Hepatocyte (in vitro differentiated cells): ENCODE measurements at regions not wholly inside any gene's neighbourhood (a gene's known extent, or its start where the extent isn't known, plus 50 kb on each side); places are given as distances from the start of the nearest gene placed in this dataset.

Experiments
- DNase-seq: peaks from one replicate; pipeline ENCODE4 v3.0.0-alpha.2; 2016; ENCODE audit warnings: low spot score
- H2AFZ ChIP-seq: fragments of 200-600 bp; sonication (generic); 2 replicates; pipeline ENCODE4 v1.6.0; 2016; ENCODE audit warnings: antibody characterized with exemption, mild to moderate bottlenecking
- H3K27ac ChIP-seq: fragments of 200-600 bp; sonication (generic); 2 replicates; pipeline ENCODE4 v1.5.1; 2016; ENCODE audit warnings: mild to moderate bottlenecking
- H3K27me3 ChIP-seq: fragments of 200-600 bp; sonication (generic); 2 replicates; pipeline ENCODE4 v1.6.1; 2016
- H3K36me3 ChIP-seq: fragments of 200-600 bp; sonication (generic); replicated peaks from 2 replicates; pipeline ENCODE4 v1.5.1; 2016; ENCODE audit warnings: low read depth; ENCODE audit not compliant: insufficient read depth
- H3K4me1 ChIP-seq: fragments of 200-600 bp; sonication (generic); 2 replicates; pipeline ENCODE4 v1.5.1; 2016; ENCODE audit warnings: mild to moderate bottlenecking, moderate library complexity; ENCODE audit not compliant: insufficient read depth
- H3K4me2 ChIP-seq: fragments of 200-600 bp; sonication (generic); 2 replicates; pipeline ENCODE4 v1.6.0; 2016
- H3K4me3 ChIP-seq: fragments of 200-600 bp; sonication (generic); 2 replicates; pipeline ENCODE4 v1.5.1; 2016; ENCODE audit warnings: mild to moderate bottlenecking
- H3K79me2 ChIP-seq: fragments of 200-600 bp; sonication (generic); 2 replicates; pipeline ENCODE4 v1.6.0; 2017; ENCODE audit warnings: mild to moderate bottlenecking
- H3K9me2 ChIP-seq: fragments of 200-600 bp; sonication (generic); replicated peaks from 2 replicates; pipeline ENCODE4 v1.6.0; 2017; ENCODE audit warnings: mild to moderate bottlenecking; ENCODE audit not compliant: insufficient read depth
- H3K9me3 ChIP-seq: fragments of 200-600 bp; sonication (generic); 2 replicates; pipeline ENCODE4 v1.5.1; 2016; ENCODE audit warnings: low read depth, mild to moderate bottlenecking
- H4K20me1 ChIP-seq: fragments of 200-600 bp; sonication (generic); 2 replicates; pipeline ENCODE4 v1.6.0; 2016; ENCODE audit warnings: mild to moderate bottlenecking; ENCODE audit not compliant: insufficient read depth, poor library complexity, severe bottlenecking
- CTCF ChIP-seq: fragments of 200-600 bp; sonication (generic); IDR thresholded peaks from 2 replicates; pipeline ENCODE4 v1.5.1; 2016; ENCODE audit warnings: antibody characterized with exemption, mild to moderate bottlenecking; ENCODE audit not compliant: poor library complexity
- EZH2 ChIP-seq: fragments of 200-600 bp; sonication (generic); IDR thresholded peaks from 2 replicates; pipeline ENCODE4 v1.6.1; 2016; ENCODE audit warnings: antibody characterized with exemption, mild to moderate bottlenecking, borderline replicate concordance
- EZH2phosphoT487 ChIP-seq: fragments of 200-600 bp; sonication (generic); IDR thresholded peaks from one replicate; pipeline ENCODE4 v1.6.1; 2018; ENCODE audit warnings: antibody characterized with exemption, mild to moderate bottlenecking, low read depth, moderate library complexity; ENCODE audit not compliant: unreplicated experiment, severe bottlenecking
- WGBS: methylation state at CpG from one replicate; pipeline ENCODE4 v1.1.6; 2016; ENCODE audit warnings: low lambda C conversion rate; ENCODE audit errors: missing lambda C conversion rate; 5-methylcytosine and 5-hydroxymethylcytosine counted together

DNA sequence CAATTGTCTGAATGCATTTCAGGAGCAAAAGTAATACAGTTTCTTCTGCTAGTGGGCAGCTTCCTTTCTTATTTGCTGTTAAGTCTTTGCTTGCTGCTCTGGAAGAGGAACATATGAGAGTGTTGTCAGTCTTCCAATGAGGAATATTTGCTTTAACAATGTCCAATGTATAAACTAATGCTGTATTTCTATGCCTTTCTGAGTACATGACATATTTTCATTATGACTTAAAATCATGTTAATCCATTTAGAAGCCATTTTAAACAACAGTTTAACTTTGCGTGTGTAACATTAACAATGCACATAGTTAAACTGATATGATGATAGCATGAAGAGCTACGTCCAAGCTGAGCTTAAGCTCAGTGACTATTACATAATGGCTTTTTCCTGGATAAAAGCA is 933.4 kb upstream of the GHITM start:
- Histone ChIP-seq H3K4me1 (no peaks in the 10 kb centered on the region), H3K27me3 (no peaks in the 10 kb centered on the region), H2AFZ (no peak overlapping the region), H3K4me3 (no peak overlapping the region), H3K4me2 (peak overlapping the region; percentile 18), H3K27ac (no peak overlapping the region), H3K36me3 (no peaks in the 10 kb centered on the region), H3K79me2 (no peaks in the 10 kb centered on the region), H3K9me2 (no peaks in the 10 kb centered on the region), H4K20me1 (no peaks in the 10 kb centered on the region), H3K9me3 (no peaks in the 10 kb centered on the region)
- WGBS = 45% methylated on average over 2 of the region's 2 CpGs
- no peak for TF ChIP-seq CTCF
- no peak for TF ChIP-seq EZH2
- no peak for TF ChIP-seq EZH2phosphoT487
- DNase-seq = no peak

- H3K27me3 ChIP-seq = no peaks in the 10 kb centered on the region
- H3K4me2 ChIP-seq = no peak overlapping the region
- H3K9me2 ChIP-seq = no peaks in the 10 kb centered on the region
- no peak overlapping the region for H3K4me3 ChIP-seq
- H2AFZ ChIP-seq = no peak overlapping the region
- WGBS = 74% methylated on average over 3 of the region's 3 CpGs
- no peaks in the 10 kb centered on the region for H3K36me3 ChIP-seq
- H3K9me3 ChIP-seq = no peaks in the 10 kb centered on the region
- no peaks in the 10 kb centered on the region for H3K79me2 ChIP-seq
- H3K4me1 ChIP-seq = peaks cover 7% of the 10 kb centered on the region
- DNase-seq = no peak
- no peaks in the 10 kb centered on the region for H4K20me1 ChIP-seq
- H3K27ac ChIP-seq = no peak overlapping the region
- TF ChIP-seq EZH2 (no peak), CTCF (no peak), EZH2phosphoT487 (no peak)
Observed at GRCh38 chr10:83212632-83213334, 926.5 kb upstream of the GHITM start.

DNA sequence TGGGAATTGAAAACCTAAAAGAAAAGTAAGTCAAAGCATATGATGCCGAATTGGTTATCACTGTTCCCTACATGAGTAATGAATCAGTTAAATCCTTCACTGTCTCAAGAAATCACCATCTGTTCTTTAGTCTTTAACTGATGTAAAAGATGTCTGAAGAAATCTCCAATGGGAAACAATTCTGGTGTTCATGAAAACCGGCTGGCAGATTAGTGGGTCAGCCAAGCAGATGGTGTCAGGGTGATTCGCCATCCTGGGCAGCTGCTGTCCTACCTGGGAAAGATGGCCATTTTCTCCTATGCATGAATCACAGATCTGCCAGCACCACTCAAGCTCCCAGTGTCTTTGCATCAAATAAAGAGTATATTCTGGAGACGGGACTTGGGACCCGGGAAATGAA is 925.2 kb upstream of the GHITM start:
- DNase-seq = no peak
- H3K27ac ChIP-seq = no peak overlapping the region
- no peaks in the 10 kb centered on the region for H3K9me3 ChIP-seq

More for the DNA sequence above, 925.2 kb upstream of the GHITM start:
- Histone ChIP-seq H3K4me2 (no peak overlapping the region), H2AFZ (no peak overlapping the region), H3K36me3 (no peaks in the 10 kb centered on the region), H4K20me1 (no peaks in the 10 kb centered on the region), H3K4me3 (no peak overlapping the region), H3K27me3 (no peaks in the 10 kb centered on the region), H3K4me1 (peaks cover 7% of the 10 kb centered on the region), H3K79me2 (no peaks in the 10 kb centered on the region), H3K9me2 (no peaks in the 10 kb centered on the region)
- TF ChIP-seq EZH2 = no peak
- no peak for TF ChIP-seq CTCF
- TF ChIP-seq EZH2phosphoT487 = no peak
- 89% methylated on average over 5 of the region's 5 CpGs for WGBS
